ENCODE measurements at regions not wholly inside any gene's neighbourhood (a gene's known extent, or its start where the extent isn't known, plus 50 kb on each side); places are given as distances from the start of the nearest gene placed in this dataset.

- TF ChIP-seq CTCF (IDR thresholded peaks at IDR 0.05; ENCODE audit: control extremely low read depth in 1 of 3, insufficient read depth in 1 of 3, low read depth in 1 of 3, low read length in 3 of 3) (no peak), EP300 (IDR thresholded peaks at IDR 0.05; ENCODE audit: borderline replicate concordance in 1 of 2, low read depth in 2 of 2, low read length in 2 of 2) (no peak), ATF3 (IDR thresholded peaks at IDR 0.05; ENCODE audit: insufficient read depth, low read depth, low read length) (no peak), CHD1 (IDR thresholded peaks at IDR 0.05; ENCODE audit: low read depth, low read length) (no peak)
Measured at GRCh38 chr2:731711-732110, 54.5 kb upstream of the TMEM18 start (continued).
